ENCODE measurements at regions not wholly inside any gene's neighbourhood (a gene's known extent, or its start where the extent isn't known, plus 50 kb on each side); places are given as distances from the start of the nearest gene placed in this dataset.

- no peak overlapping the region for H3K4me3 Mint-ChIP-seq
These were observed 471.5 kb downstream of the OCA2 start for GRCh38 chr15:27627623-27628022.

More at GRCh38 chr15:27627623-27628022, 471.5 kb downstream of the OCA2 start:
- TF ChIP-seq EZH2phosphoT487 (IDR thresholded peaks at IDR 0.05; ENCODE audit: unreplicated experiment) (no peak), STAT1 (IDR thresholded peaks at IDR 0.05; ENCODE audit: unreplicated experiment) (no peak), JUNB (IDR thresholded peaks at IDR 0.05; ENCODE audit: unreplicated experiment) (no peak), NANOG (IDR thresholded peaks at IDR 0.05; ENCODE audit: borderline replicate concordance) (no peak), ZNF114 (CRISPR knock-in tag; IDR thresholded peaks at IDR 0.05) (no peak), CTCF (conservative IDR thresholded peaks at IDR 0.05; ENCODE audit: low read depth in 2 of 2) (no peak), EZH2 (IDR thresholded peaks at IDR 0.05; ENCODE audit: low read depth, unreplicated experiment) (no peak), CREB1 (CRISPR knock-in tag; IDR thresholded peaks at IDR 0.05; ENCODE audit: low read depth) (no peak), POLR2AphosphoS5 (IDR thresholded peaks at IDR 0.05; ENCODE audit: low read depth) (no peak), ZNF331 (CRISPR knock-in tag; IDR thresholded peaks at IDR 0.05; ENCODE audit: low read depth) (no peak), REST (IDR thresholded peaks at IDR 0.05; ENCODE audit: unreplicated experiment) (no peak)
- TF ChIP-seq, protein P1, sequence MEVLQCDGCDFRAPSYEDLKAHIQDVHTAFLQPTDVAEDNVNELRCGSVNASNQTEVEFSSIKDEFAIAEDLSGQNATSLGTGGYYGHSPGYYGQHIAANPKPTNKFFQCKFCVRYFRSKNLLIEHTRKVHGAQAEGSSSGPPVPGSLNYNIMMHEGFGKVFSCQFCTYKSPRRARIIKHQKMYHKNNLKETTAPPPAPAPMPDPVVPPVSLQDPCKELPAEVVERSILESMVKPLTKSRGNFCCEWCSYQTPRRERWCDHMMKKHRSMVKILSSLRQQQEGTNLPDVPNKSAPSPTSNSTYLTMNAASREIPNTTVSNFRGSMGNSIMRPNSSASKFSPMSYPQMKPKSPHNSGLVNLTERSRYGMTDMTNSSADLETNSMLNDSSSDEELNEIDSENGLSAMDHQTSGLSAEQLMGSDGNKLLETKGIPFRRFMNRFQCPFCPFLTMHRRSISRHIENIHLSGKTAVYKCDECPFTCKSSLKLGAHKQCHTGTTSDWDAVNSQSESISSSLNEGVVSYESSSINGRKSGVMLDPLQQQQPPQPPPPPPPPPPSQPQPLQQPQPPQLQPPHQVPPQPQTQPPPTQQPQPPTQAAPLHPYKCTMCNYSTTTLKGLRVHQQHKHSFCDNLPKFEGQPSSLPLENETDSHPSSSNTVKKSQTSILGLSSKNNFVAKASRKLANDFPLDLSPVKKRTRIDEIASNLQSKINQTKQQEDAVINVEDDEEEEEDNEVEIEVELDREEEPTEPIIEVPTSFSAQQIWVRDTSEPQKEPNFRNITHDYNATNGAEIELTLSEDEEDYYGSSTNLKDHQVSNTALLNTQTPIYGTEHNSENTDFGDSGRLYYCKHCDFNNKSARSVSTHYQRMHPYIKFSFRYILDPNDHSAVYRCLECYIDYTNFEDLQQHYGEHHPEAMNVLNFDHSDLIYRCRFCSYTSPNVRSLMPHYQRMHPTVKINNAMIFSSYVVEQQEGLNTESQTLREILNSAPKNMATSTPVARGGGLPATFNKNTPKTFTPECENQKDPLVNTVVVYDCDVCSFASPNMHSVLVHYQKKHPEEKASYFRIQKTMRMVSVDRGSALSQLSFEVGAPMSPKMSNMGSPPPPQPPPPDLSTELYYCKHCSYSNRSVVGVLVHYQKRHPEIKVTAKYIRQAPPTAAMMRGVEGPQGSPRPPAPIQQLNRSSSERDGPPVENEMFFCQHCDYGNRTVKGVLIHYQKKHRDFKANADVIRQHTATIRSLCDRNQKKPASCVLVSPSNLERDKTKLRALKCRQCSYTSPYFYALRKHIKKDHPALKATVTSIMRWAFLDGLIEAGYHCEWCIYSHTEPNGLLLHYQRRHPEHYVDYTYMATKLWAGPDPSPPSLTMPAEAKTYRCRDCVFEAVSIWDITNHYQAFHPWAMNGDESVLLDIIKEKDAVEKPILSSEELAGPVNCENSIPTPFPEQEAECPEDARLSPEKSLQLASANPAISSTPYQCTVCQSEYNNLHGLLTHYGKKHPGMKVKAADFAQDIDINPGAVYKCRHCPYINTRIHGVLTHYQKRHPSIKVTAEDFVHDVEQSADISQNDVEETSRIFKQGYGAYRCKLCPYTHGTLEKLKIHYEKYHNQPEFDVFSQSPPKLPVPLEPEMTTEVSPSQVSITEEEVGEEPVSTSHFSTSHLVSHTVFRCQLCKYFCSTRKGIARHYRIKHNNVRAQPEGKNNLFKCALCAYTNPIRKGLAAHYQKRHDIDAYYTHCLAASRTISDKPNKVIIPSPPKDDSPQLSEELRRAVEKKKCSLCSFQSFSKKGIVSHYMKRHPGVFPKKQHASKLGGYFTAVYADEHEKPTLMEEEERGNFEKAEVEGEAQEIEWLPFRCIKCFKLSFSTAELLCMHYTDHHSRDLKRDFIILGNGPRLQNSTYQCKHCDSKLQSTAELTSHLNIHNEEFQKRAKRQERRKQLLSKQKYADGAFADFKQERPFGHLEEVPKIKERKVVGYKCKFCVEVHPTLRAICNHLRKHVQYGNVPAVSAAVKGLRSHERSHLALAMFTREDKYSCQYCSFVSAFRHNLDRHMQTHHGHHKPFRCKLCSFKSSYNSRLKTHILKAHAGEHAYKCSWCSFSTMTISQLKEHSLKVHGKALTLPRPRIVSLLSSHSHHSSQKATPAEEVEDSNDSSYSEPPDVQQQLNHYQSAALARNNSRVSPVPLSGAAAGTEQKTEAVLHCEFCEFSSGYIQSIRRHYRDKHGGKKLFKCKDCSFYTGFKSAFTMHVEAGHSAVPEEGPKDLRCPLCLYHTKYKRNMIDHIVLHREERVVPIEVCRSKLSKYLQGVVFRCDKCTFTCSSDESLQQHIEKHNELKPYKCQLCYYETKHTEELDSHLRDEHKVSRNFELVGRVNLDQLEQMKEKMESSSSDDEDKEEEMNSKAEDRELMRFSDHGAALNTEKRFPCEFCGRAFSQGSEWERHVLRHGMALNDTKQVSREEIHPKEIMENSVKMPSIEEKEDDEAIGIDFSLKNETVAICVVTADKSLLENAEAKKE (CRISPR knock-in tag; IDR thresholded peaks at IDR 0.05), result no peak
- TF ChIP-seq, protein P2, sequence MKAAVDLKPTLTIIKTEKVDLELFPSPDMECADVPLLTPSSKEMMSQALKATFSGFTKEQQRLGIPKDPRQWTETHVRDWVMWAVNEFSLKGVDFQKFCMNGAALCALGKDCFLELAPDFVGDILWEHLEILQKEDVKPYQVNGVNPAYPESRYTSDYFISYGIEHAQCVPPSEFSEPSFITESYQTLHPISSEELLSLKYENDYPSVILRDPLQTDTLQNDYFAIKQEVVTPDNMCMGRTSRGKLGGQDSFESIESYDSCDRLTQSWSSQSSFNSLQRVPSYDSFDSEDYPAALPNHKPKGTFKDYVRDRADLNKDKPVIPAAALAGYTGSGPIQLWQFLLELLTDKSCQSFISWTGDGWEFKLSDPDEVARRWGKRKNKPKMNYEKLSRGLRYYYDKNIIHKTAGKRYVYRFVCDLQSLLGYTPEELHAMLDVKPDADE (IDR thresholded peaks at IDR 0.05), result no peak
- no peaks in the 10 kb centered on the region for H3K79me2 ChIP-seq (replicated peaks; ENCODE audit: insufficient read depth)
- no peaks in the 10 kb centered on the region for H3F3A ChIP-seq (replicated peaks; ENCODE audit: low read depth)
- no peaks in the 10 kb centered on the region for H4K20me1 ChIP-seq (replicated peaks; ENCODE audit: insufficient read depth)
- no peak for DNase-seq (ENCODE audit: low spot score)
- H3K27me3 ChIP-seq (ENCODE audit: insufficient read depth), result no peaks in the 10 kb centered on the region
- no peak overlapping the region for H2AFZ ChIP-seq
- peaks cover 22% of the 10 kb centered on the region for H3K36me3 Mint-ChIP-seq (ENCODE audit: low read depth)
- no peaks in the 10 kb centered on the region; the same call in 1 of the 2 replicates for H3K36me3 ChIP-seq (ENCODE audit: insufficient read depth)
- H3K4me1 ChIP-seq (ENCODE audit: insufficient read depth), result peaks cover 3% of the 10 kb centered on the region; the same call in 1 of the 2 replicates
- H3K4me3 ChIP-seq, result no peak overlapping the region
- H3K27ac Mint-ChIP-seq, result no peak overlapping the region
- ATAC-seq, result no peak
- H3K9me2 ChIP-seq (ENCODE audit: insufficient read depth), result no peaks in the 10 kb centered on the region
- H3K27ac ChIP-seq (ENCODE audit: low read depth), result no peak overlapping the region
- H3K4me1 Mint-ChIP-seq, result peaks cover 16% of the 10 kb centered on the region
- peaks cover 2% of the 10 kb centered on the region for H3K27me3 Mint-ChIP-seq (ENCODE audit: insufficient read depth, low read depth, poor library complexity)
- H3K4me2 ChIP-seq, result no peak overlapping the region
- peaks cover 32% of the 10 kb centered on the region for H3K9me3 Mint-ChIP-seq
